GM19463 (cell line): ENCODE measurements at regions not wholly inside any gene's neighbourhood (a gene's known extent, or its start where the extent isn't known, plus 50 kb on each side); places are given as distances from the start of the nearest gene placed in this dataset.
"Not testable (repeated sequence)": the region's sequence is repeated elsewhere in the genome, so short reads cannot be mapped to it uniquely, and the experiment has no call there.

Experiments used
- ATAC-seq: cut with Tn5 transposase; IDR thresholded peaks from one replicate; pipeline ENCODE4 v1.9.1; 2021; ENCODE audit warnings: mild to moderate bottlenecking, moderate library complexity; ENCODE audit not compliant: unreplicated experiment

DNA sequence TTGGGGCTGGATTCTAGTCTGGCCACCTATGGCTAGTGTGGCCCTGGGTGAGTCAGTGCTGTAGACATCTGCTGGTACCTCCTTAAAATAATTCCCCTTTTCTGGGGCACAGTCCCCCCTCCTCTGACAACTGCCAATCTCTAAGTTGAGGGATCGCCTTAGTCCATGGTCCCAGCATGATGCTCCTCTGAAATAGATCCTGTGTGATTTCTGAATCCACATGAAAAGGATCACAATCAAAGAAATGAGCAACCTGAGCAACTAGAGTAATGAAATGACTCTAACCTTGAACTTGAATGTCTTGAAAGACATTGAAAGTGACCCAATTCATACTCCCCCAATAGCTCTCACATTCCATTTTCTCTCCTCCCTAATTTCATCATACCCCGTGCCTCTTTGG, 332.5 kb downstream of the VRK1 start:
- ATAC-seq: no peak

DNA sequence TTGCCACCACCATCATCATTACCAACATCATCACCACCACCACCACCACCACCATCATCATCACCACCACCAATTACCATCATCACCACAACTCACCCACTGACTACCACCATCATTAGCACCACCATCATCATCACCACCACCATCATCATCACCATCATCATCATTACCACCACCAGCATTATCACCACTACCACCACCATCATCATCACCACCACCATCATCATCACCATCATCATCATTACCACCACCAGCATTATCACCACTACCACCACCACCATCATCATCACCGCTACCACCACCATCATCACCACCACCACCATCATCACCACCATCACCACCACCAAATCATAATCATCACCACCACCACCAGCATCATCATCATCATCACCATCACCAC, 338.7 kb downstream of the VRK1 start:
- not testable (repeated sequence) for ATAC-seq

GRCh38 chr14:97137705-97138104, 340.5 kb downstream of the VRK1 start:
- no peak for ATAC-seq

- no peak for ATAC-seq
Measured at GRCh38 chr14:97138801-97139200, 341.6 kb downstream of the VRK1 start.

DNA sequence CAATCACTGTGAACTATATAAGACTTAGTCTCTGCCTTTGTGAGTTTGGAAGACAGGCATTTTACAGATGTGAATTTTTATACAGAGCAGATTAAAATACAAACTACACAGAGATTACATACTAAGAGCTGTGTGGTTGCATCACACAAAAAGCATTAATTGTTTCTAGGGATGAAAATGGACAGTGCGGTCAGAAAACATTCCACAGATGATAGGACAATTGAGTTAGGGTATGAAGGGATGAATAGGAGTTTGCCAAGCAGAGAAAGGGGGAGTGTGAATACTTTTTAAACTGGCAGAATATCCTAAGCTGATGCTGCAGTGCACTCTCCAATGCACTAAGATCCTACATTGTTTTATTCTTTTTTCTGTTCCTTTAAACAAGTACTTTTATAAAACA, 345.8 kb downstream of the VRK1 start:
- ATAC-seq: no peak

- ATAC-seq: no peak
Measured at GRCh38 chr14:97143456-97143855, 346.3 kb downstream of the VRK1 start.

DNA sequence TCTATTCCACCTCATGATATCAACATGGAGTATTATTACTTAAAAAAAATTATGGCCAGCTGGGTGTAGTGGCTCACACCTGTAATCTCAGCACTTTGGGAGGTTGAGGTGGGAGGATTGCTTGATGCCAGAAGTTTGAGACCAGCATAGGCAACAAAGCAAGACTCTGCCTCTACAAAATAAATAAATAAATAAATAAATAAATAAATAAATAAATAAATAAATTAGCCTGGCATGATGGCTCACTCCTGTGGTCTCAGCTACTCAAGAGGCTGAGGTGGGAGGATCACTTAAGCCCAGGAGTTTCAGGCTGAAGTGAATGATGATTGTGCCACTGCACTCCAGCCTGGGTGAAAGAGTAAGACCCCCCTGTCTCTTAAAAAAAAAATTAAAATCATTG, 350.8 kb downstream of the VRK1 start:
- not testable (repeated sequence) for ATAC-seq

DNA sequence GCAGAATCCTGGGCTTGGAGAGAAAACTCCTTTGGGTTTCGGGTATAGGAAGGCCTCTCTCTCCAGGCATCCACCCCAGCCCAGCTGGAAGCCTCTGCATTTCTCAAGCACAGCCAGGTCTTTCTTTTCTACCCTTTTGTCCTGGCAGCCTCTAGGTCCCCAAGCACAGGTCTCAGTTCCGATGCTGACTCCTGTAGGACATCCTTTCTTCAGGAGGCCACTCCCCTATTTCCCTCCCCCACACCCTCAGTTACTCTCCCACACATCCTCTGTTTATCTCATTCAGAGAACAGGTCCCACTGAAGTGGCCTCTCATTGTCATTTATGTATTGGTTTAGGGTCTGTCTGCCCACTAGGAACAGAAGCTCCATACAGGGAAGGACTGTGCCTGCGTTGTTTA, 352.6 kb downstream of the VRK1 start:
- ATAC-seq: no peak

GRCh38 chr14:97153527-97153926, 356.3 kb downstream of the VRK1 start:
- no peak for ATAC-seq

DNA sequence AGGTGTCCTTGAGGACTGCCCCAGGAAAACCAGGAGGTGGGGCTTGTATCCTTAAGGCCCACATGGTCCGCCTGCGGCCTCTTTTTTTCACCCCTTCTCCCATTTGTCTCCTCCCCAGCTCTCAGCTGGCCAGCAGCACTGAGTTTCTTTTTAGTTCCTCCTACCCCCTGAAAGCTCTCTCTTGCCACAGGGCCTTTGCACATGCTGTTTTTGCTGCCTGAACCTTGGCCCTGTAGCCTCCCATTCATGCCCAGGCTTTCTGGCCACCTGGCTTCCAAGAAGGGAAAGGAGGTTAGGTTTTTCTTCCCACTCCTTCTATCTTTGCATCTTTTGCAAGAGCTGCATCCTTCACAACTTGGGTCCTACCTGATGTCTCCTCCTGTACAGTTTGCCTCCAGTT, 358.1 kb downstream of the VRK1 start:
- ATAC-seq: no peak

GRCh38 chr14:97155814-97156213, 358.6 kb downstream of the VRK1 start:
- ATAC-seq: no peak

- no peak for ATAC-seq
Measured at GRCh38 chr14:97156705-97157104, 359.5 kb downstream of the VRK1 start.

GRCh38 chr14:97158102-97158501, 360.9 kb downstream of the VRK1 start:
- ATAC-seq: no peak

DNA sequence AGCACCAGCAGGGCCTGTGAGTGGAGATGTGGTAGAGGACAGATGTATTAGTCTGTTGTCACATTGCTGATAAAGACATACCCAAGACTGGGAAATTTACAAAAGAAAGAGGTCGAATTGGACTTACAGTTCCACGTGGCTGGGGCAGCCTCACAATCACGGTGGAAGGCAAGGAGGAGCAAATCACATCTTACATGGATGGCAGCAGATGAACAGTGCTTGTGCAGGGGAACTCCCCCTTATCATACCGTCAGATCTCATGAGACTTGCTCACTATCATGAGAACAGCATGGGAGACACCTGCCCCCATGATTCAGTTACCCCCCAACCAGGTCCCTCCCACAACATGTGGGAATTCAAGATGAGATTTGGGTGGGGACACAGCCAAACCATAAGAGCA, 361.9 kb downstream of the VRK1 start:
- ATAC-seq: no peak

- ATAC-seq: no peak
Measured at GRCh38 chr14:97162621-97163020, 365.4 kb downstream of the VRK1 start.

- ATAC-seq: no peak
Measured at GRCh38 chr14:97164021-97164420, 366.8 kb downstream of the VRK1 start.

GRCh38 chr14:97166497-97166896, 369.3 kb downstream of the VRK1 start:
- no peak for ATAC-seq

DNA sequence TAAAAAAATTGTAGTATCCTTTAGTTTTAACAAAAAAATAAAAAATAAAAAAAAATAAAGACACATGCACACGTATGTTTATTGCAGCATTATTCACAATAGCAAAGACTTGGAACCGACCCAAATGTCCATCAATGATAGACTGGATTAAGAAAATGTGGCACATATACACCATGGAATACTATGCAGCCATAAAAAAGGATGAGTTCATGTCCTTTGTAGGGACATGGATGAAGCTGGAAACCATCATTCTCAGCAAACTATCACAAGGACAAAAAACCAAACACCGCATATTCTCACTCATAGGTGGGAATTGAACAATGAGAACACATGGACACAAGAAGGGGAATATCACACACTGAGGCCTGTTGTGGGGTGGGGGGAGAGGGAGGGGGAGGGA, 370.4 kb downstream of the VRK1 start:
- not testable (repeated sequence) for ATAC-seq

GRCh38 chr14:97172644-97173043, 375.5 kb downstream of the VRK1 start:
- no peak for ATAC-seq

- no peak for ATAC-seq
Measured at GRCh38 chr14:97177016-97177415, 379.8 kb downstream of the VRK1 start.

DNA sequence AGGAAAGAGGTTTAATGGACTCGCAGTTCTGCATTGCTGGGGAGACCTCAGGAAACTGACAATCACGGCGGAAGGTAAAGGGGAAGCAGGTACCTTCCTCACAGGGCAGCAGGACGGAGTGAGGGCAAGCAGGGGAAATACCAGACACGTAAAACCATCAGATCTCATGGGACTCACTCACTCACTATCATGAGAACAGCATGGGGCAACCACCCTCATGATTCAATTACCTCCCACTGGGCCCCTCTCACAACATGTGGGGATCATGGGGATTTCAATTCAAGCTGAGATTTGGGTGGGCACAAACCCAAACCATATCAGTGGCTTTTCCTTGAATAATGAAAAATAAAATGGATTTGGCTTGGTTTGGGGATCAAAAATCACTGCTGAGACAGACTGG, 380.5 kb downstream of the VRK1 start:
- no peak for ATAC-seq

- no peak for ATAC-seq
Measured at GRCh38 chr14:97178781-97179180, 381.6 kb downstream of the VRK1 start.

GRCh38 chr14:97179573-97179972, 382.4 kb downstream of the VRK1 start:
- ATAC-seq: no peak
